GM21825 (cell line): ENCODE measurements at regions not wholly inside any gene's neighbourhood (a gene's known extent, or its start where the extent isn't known, plus 50 kb on each side); places are given as distances from the start of the nearest gene placed in this dataset.

Experiments
- ATAC-seq: cut with Tn5 transposase; IDR thresholded peaks from one replicate; pipeline ENCODE4 v1.9.1; 2021; ENCODE audit warnings: mild to moderate bottlenecking, moderate library complexity; ENCODE audit not compliant: unreplicated experiment

DNA sequence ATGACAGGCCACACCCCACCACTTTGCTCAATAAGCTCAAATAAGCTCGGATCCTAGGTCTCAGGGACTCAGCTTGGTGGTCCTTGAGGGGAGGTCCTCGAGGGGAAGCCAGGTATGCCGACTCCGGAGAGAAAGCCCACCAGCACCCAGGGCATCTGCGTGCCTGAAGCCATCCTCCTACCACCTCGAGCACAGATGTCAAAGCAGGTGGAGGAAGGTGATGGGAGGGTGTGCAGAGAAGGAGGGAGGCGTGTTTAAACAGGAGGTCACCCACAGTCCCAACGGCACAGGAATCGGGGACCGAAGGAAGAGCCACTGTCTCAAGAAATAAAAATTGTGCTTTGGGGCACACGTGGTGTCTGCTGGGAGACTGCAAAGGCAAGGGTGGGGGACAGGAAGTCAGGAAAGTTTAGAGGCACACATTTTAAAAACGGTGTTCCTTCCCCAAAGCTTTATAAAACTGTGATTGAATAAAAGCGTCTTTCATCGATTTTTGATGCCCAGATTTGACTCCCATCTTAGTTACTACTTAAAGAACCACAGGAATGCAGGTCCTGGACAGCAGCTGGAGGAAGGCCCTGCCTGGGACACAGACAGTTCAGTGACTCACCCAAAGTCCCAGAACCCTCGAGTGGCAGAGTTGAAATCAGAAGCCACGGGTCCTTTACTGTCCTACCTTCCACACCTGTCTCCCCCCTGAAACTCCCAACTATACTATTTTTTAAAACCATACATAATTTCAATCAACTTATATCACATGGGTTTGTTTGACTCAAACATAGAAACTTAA, 221.0 kb upstream of the PDE10A start:
- ATAC-seq, result no peak

DNA sequence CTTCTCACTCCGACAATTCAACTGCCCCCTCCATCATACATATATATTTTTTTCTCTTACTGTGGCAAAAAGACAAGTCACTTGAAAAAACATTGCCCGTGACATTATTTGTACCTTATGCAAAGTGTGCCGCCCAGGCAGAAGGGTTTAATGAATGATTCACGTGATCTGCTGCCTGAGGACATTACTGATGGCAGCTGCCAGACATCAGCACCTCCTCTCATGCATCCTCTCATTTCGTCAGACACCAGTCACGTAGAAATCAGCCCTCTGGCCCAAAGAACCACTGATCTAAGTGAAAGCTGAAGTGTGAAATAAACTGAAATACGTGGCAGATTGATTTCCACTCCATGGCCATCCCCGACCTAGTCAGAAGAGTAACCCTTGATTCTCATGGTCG, 218.8 kb upstream of the PDE10A start:
- no peak for ATAC-seq

DNA sequence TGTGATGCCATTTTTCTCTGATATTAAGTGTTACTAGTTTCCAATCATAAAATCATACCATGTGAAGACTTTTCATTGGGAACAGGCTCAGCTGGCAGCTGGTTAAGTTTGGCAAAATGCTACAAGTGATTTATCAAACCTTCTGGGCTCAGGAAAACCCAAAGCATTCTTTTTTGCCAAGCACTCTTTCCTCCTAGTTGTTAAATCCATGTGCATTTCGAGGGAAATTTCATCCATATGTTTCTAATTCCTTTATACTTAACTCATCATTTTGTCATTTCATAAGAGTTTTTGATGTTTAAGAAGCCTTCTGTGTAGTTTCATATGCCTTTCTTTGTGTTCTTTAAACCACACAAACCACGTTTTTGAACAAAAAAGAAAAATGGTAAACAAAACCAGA, 217.6 kb upstream of the PDE10A start:
- ATAC-seq, result no peak

DNA sequence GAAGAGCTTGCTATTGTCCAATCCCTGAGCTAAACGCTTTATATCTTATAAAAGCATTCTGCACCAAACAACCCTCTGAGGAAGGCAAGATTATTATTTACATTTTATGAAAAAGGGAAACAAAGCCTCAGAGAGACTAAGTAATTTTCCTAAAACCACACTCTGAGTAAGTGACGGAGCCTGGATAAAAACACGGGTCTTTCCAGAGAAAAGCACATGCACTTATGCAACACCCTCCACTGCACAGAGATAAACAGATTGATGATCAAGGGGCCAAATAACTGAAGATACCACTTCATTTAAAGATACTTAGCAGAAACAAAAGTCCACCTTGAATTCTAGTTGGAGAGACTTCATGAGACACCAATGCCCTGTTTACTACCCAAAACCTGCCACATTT, 214.7 kb upstream of the PDE10A start:
- no peak for ATAC-seq

DNA sequence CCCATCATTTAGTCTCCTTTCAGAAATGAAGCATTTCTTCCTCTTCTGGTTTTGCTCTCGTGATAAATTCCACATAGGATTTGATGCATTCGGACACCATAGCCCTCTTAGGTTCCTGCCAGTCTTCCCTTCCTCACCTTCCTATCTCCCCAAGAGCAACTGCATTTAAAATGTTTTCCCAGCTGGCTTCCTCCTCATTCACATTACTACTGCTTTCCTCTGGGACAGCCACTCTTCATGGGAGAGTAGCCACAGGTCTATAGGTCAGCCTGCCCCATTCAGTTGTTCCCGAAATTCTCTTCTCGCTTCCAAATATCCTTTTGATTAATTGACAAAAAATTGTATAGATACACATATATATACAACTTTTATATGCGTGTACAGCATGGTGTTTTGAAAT, 214.2 kb upstream of the PDE10A start:
- no peak for ATAC-seq

DNA sequence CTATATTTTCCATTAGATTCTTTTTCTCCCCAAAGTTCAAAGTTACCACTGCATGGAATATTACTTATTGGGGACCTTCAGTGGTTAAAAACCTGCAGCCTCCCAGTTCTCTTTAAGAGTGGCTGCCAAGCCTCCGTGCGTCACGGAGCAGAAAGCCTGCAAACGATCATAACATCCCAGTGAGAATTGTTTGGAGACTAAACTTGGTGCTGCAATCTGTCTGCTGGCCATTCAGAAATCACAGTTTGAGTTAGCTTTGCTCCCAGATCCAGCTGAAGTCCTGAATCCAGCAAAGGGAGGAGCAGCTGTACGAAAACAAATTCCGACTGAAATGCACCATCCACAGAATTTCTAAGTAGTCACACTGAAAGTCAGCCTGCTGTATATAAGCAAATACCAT, 213.5 kb upstream of the PDE10A start:
- ATAC-seq, result no peak

DNA sequence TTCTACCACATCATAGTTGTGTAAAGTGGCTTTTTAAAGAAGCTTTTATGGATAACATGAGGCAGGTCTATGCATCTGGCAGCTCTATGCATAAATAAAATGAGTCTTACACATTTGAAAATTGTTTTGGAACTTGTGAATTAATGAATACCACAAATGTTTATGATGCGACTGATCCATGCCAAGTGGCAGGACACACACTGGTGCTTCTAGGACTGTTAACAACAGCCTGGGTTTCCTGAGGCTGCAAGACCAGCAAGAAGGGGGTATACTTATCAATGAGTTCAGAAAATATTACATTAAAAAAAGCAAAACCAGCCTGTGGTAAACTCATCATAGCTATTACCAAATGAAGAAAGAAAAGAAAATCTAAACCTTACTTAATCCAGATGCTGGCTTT, 212.9 kb upstream of the PDE10A start:
- no peak for ATAC-seq

DNA sequence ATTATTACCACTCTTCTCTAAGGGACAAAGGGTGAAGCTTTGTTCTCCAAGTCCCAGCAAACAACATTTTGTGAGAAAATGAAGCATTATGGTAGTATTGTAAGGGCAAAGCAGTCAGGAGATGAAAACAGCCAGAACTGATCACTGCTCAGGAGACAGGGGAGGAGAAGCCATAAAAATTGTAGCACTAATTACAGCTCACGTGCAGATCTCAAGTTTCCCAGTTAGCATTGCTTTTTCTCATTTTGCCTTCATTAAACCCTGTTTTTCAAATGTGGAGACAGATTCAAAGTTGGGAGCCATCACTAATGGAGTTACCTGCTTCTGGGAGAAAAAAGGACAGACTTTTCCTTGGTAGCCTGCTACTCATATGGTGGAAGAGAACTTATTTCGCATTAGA, 210.9 kb upstream of the PDE10A start:
- no peak for ATAC-seq

DNA sequence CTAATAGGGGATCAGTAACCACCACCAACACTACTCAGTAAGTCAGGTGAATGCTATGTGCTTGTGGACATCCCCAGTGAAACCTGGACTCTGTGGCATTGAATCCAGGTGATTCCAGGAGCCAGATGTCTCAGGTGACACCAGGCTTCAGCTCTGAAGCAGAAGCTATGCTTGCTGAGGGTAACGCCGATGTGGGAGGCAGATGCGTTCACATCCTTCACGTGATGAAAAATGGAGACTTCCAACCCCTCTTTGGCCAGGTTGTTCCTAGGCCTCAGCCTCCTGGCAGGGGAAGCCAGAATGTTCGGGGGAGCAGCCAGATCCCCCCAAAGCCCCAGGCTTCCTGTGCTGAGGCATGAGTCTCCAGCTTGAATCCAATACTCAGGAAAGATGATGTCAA, 209.8 kb upstream of the PDE10A start:
- no peak for ATAC-seq

DNA sequence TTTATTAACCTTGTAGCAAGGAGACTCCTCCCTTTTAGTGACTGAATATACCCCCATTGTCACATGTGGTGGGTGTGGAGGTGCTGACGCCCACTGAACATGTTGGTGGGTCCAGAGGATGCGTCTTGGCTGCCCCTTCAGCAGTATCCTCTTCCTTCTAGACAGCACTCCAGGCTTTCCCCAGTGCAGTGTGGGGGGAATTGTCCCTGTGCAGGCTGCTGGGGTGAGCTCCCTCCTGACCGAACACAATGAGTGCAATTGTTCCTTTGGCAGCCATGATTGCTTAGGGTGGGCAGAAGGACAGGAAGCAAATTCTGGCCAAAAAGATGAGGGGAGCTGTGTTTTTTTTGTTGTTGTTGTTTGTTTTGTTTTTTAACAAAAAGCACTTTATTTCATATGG, 209.3 kb upstream of the PDE10A start:
- ATAC-seq, result no peak

DNA sequence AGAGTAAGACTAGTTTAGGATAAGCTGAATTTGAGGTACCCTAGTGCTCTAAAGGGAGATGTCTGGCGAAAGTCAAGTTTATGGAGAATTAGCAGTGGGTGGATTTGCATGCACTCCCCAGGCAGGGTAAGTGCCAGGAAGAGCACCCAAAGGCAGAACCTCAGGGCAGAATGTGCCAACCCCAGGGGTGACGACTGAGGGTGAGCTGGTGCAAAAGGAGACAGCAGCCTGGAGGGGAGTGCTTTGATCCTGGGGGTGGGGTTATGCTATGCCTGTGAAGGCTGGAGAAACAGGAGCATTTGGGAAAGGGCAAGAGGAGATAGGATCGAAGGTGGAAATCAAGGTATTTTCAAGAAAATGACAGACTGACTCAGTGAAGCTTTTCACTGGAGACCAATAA, 208.5 kb upstream of the PDE10A start:
- no peak for ATAC-seq

DNA sequence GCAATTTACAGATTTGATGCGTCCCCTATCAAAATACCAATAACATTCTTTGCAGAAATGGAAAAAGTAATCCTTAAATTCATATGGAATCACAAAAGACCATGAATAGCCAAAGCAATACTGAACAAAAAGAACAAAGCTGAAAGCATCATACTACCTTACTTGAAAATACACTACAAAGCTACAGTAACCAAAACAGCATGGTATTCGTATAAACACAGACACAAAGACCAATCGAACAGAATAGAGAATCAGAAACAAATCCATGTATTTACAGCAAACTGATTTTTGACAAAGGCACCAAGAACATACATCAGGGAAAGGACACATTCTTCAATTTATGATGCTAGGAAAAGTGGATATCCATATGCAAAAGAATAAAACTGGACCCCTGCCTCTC, 206.5 kb upstream of the PDE10A start:
- no peak for ATAC-seq

DNA sequence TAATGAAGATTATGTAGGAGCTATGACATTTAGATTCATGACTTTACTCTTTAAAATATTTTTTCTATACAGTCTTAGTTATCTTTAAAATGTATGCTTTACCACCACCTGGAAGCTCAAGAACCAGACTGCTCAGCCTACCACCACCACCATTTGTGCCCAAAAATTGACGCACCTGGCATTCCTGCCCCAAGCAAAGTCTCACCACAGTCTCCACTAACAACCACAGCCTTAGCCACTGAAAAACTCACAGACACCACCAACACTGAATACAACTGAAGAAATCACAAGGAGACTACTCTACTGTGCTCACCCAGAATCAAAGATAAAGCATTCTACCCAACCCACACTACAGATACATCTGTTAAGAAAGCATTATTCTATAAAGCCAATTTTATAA, 201.9 kb upstream of the PDE10A start:
- no peak for ATAC-seq

DNA sequence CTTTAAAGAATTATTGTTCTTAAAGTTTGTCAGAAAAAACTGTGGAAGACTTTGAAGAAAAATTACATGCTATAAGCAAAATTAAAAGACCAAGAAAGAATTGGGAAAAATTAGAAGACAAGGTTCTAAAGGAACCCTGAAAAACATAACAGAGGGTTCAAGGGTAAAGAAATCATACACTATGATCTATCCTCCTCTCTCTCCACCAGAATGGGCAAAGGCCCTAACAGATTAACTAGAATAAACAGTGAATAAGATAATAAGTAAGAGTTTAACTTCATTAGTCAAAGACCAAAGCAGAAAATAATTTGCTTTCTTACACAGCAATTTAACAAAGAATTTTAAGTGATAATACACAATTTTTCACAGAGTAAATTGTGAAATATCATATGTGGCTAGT, 201.2 kb upstream of the PDE10A start:
- no peak for ATAC-seq

DNA sequence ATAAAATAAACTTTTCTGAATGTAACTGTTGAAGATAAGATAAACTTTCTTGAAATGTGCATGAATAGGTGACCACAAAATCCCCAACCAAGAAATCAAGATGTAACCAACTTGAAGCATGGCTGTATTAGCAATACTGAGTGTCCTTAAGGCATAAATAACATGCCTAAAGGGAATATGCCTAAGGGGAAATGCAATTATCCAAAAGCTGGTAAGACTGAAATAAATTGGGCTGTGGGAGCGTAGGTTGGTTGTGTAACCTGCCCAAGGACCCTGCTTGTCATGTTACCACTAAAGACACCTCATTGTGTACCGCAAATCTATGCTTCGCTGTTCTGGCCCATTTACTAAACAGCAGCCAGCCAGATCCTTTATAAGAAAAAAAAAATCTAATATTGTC, 200.8 kb upstream of the PDE10A start:
- no peak for ATAC-seq

DNA sequence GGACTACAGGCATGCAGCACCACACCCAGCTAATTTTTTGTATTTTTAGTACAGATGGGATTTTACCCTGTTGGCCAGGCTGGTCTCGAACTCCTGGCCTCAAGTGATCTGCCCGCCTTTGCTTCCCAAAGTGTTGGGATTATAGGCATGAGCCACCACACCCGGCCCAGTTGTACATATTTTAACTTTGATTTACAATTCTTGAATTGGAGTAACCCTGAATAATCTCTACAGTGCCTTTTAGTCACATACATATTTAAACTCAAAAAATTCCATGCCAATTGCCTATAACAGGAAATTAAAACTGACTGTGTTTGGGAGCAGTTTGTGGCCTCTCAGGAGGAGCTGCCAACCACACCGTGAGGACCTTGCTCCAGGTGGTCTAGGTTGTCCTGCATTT, 199.8 kb upstream of the PDE10A start:
- ATAC-seq, result no peak

DNA sequence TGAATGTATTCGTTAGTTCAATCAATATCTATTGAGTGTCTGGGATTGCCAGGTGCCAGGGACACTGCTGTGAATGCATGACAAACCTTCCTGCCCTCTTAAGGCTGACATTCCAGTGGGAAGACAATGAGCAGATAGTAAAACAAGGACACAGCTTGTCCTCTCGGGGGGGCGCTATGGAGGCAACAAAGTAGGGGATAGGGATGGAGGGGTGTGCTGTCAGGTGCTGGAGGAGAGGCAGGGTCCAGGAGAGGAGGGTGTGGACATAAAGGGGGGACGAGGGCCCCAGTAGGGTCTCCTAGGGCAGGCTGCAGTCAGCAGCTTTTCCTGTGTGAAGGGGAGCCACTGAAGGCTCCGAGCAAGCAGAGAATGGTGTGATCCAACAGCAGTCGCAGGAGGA, 198.2 kb upstream of the PDE10A start:
- no peak for ATAC-seq

DNA sequence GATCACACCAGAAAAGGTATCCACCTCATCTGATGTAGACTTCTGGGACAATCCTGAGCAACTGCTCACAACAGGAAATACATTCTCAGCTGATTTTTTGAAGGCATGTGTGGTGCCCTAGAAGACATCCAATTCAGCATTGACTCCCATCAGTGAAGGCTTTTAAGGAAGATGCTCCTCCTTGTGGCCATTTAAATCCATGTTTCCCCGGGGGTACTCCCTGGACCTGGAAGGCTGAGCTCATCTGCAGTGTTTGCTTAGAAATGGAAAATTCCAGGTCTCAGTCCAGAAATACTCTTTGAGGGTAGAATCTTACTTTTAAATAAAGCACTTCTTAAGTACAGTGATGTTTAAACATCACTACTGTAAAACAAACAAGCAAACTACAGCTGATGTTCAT, 195.5 kb upstream of the PDE10A start:
- ATAC-seq, result no peak

DNA sequence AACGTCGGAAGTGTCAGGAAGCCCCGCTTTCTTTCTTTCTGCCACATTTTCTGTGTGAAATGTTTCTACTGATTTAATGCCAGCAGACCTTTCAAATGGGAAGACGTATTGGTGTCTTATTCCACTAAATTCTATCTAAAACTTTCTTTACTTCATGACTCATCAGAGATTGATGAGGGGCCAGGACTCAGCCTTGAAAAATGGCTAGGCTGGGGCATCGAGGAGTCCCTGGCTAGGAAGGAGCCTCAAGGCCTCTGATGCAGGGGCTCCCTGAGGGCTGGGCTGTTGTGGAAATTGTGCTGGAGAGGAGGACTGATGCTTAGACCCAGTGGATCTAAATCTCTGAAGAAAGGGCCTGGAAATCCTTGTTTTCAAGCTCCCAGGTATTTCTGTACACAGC, 192.8 kb upstream of the PDE10A start:
- ATAC-seq, result no peak

DNA sequence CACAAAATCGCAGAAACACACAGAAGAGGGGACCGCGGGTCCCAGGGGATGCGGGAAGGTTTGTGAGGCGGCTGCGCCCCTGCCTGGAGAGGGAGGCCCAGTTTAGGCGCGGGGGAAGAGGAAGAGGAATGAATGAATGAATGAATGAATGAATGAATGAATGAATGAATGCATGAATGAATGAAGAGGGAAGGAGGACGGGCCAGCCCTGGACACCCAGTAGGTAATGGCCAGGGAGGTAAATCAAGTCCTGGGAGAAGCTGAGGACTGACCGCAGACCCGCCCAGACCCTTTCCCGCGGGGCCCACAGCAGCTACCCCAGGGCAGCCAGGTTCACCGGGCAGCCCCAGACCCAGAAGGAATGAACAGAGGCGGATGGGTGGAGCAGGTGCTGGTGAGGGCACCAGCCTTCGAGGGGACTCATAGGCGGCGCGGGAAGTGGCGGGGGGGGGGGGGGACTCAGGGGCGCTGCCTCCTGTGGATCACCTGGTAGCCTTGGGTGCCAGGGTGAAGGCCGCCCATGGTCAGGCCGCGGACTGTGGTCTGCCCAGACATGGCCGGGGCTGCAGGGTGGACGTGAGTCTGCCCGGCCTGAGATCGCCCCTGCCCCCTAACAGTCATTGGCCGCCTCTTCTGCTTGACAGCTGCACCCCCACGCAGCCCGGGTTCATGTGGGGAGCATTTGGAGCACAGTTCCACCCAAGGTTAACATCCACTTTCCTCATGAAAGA, 192.0 kb upstream of the PDE10A start:
- ATAC-seq, result no peak

DNA sequence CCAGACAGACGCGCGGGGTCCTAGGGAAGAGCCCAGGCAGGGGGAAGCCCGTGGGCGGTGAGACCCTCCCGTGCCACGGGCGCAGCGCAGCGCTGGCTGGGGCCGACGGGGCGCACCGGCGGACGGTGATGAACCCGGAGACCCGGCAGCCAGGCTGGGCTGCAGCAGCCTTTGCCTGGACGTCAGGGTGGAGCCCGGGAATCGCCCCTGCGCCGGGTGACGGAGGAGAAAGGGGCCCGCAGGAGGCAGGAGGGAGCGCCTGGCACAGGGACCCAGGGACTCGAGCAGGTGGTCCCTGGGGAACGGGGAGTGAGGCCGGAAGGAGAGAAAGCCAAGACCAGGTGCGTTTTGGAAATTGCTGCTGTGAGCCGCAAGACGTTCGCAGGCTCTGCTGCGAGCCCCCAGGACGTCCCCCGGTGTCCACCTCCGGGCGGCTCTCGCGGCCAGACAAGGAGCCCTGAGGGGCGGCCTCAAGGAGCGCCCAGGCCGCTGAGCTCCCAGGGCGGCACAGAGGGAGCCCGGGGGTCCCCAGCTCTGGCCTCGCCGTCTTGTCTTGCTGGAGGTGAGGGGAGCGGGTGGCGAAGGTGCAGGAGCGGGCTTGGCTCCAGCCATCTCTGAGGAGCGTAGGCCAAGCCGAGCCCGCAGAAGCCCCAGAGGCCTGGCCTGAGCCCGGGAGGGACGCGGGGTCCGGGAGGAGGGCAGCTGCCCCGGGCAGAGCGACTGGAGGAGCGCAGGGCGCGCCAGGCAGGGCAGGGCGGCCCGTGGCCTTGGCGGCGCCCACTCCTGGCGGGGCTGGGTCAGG, 191.2 kb upstream of the PDE10A start:
- ATAC-seq, result no peak

DNA sequence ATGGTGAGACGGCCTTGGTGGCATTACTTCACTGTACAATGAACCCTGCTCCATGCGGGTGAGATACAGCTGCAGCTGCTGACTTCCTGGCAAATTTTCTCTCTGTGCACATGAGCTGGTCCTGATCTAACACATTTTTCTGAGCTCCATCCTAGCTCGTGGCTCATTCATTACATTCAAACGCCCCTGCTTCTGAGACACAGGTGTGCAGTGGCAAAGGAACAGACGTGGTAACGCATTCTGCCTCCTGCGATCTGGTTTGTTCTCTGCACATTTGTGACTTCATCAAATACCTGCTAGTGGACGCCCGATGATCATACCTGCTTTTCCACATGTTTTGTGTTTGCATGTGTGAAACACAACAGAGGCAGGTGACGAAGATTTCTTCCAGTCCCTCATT, 189.6 kb upstream of the PDE10A start:
- no peak for ATAC-seq
